Duodenal mucosa (tissue), 2 donors: ENCODE measurements at regions not wholly inside any gene's neighbourhood (a gene's known extent, or its start where the extent isn't known, plus 50 kb on each side); places are given as distances from the start of the nearest gene placed in this dataset.

Experiments
- H3K27ac ChIP-seq: one replicate; pipeline ENCODE4 v1.7.0; 2013; ENCODE audit warnings: low read depth, low read length
- H3K27me3 ChIP-seq, 2 donors: one replicate each; pipeline ENCODE4 v1.7.0; 2013; ENCODE audit warnings: low read length in 2 of 2, control low read depth in 1 of 2; ENCODE audit not compliant: insufficient read depth in 2 of 2, control insufficient read depth in 1 of 2
- H3K36me3 ChIP-seq, 2 donors: one replicate each; pipeline ENCODE4 v1.7.0; 2013; ENCODE audit warnings: low read length in 2 of 2, control low read depth in 1 of 2; ENCODE audit not compliant: insufficient read depth in 2 of 2, control insufficient read depth in 1 of 2
- H3K4me1 ChIP-seq, 2 donors: one replicate each; pipeline ENCODE4 v1.7.0; 2013; ENCODE audit warnings: low read length in 2 of 2, control low read depth in 1 of 2; ENCODE audit not compliant: insufficient read depth in 2 of 2, control insufficient read depth in 1 of 2
- H3K4me3 ChIP-seq, 2 donors: one replicate each; pipeline ENCODE4 v1.7.0; 2013; ENCODE audit warnings: low read length in 2 of 2, low read depth in 1 of 2
- H3K9ac ChIP-seq, 2 donors: one replicate each; pipeline ENCODE4 v1.7.0; 2013; ENCODE audit warnings: low read length in 2 of 2, low read depth in 1 of 2
- H3K9me3 ChIP-seq, 2 donors: one replicate each; pipeline ENCODE4 v1.7.0; 2013; ENCODE audit warnings: low read length in 2 of 2, control low read depth in 1 of 2; ENCODE audit not compliant: control insufficient read depth in 1 of 2

DNA sequence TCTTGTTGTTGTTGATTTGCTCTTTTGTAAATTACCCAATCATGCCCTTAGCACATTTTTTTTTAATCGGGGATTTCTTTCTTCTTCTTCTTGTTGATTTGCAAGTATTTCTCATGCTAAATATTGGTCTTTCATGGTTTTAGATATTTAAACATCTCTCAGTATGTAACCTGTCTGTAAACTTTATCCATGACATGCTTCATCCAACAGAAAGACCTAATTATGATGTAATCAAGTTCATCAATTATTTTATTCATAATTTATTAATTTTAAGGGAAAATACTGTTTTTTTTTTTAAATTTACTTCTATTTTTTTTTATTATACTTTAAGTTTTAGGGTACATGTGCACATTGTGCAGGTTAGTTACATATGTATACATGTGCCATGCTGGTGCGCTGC, 69.8 kb downstream of the TNFSF18 start:
- Histone ChIP-seq H3K4me1 (no peaks in the 10 kb centered on the region), H3K27ac (no peak overlapping the region), H3K4me3 (no peak overlapping the region), H3K36me3 (no peaks in the 10 kb centered on the region), H3K9ac (no peak overlapping the region), H3K27me3 (no peaks in the 10 kb centered on the region), H3K9me3 (no peaks in the 10 kb centered on the region)
